Body of pancreas (tissue), 4 donors: ENCODE measurements at regions not wholly inside any gene's neighbourhood (a gene's known extent, or its start where the extent isn't known, plus 50 kb on each side); places are given as distances from the start of the nearest gene placed in this dataset.
"Not testable (repeated sequence)": the region's sequence is repeated elsewhere in the genome, so short reads cannot be mapped to it uniquely, and the experiment has no call there.

Experiments used
- ATAC-seq: fragments of 150-250 bp; one replicate; pipeline ENCODE4 v1.9.1; 2016
- DNase-seq, 4 donors: peaks; one replicate each; pipeline ENCODE4 v3.0.0-alpha.2; 2019
- H3K27ac ChIP-seq, 4 donors: fragments of 200-600 bp; sonication (generic); 1 replicate in 3 of 4; 2 replicates in 1 of 4; pipeline versions ENCODE4 v1.5.1 to v1.6.1; 2016 to 2019; ENCODE audit warnings: mild to moderate bottlenecking in 1 of 4, mixed read lengths in 1 of 4, moderate library complexity in 1 of 4
- H3K27me3 ChIP-seq, 2 donors: fragments of 200-600 bp; sonication (generic); one replicate each; pipeline ENCODE4 v1.6.0; 2016; ENCODE audit warnings: mild to moderate bottlenecking in 1 of 2
- H3K36me3 ChIP-seq, 2 donors: fragments of 200-600 bp; sonication (generic); replicated peaks in 1 of 2; 2 replicates each; pipeline ENCODE4 v1.5.1; 2016; ENCODE audit warnings: low read depth in 2 of 2; ENCODE audit not compliant: insufficient read depth in 1 of 2
- H3K4me1 ChIP-seq: fragments of 200-600 bp; sonication (generic); one replicate; pipeline ENCODE4 v1.6.0; 2016
- H3K4me3 ChIP-seq, 2 donors: fragments of 200-600 bp; sonication (generic); 1 replicate in 1 of 2; 2 replicates in 1 of 2; pipeline ENCODE4 v1.5.1; 2016 to 2019
- H3K9me3 ChIP-seq, 3 donors: fragments of 200-600 bp; sonication (generic); 1 replicate in 2 of 3; 2 replicates in 1 of 3; pipeline ENCODE4 v1.5.1; 2016
- CTCF ChIP-seq, 7 experiments: fragments of 450-650 bp in 4 of 7; fragments of 200-600 bp in 3 of 7; sonication (generic) in 3 of 7; IDR thresholded peaks; one replicate each; pipeline ENCODE4 v1.5.1; 2016 to 2019; ENCODE audit warnings: antibody characterized with exemption in 7 of 7
- POLR2A ChIP-seq, 3 donors: fragments of 450-650 bp; IDR thresholded peaks; one replicate each; pipeline ENCODE4 v1.6.1; 2016; ENCODE audit warnings: antibody characterized with exemption in 3 of 3, mild to moderate bottlenecking in 2 of 3
- WGBS, 2 donors: methylation state at CpG; one replicate each; pipeline ENCODE4 v1.1.5; 2017; 5-methylcytosine and 5-hydroxymethylcytosine counted together
- intact Hi-C: fragments of 100-400 bp; cut with DNase I; formaldehyde crosslinking; loops from one replicate; pipeline ENCODE4 v1.15.1; 2023

GRCh38 chr2:17355608-17356329 is 162.5 kb downstream of the RAD51AP2 start:
- WGBS, 2 donors = 21 to 28% methylated on average over 6 of the region's 6 CpGs
- H3K4me1 ChIP-seq = no peaks in the 10 kb centered on the region
- H3K9me3 ChIP-seq = no peaks in the 10 kb centered on the region
- H3K27ac ChIP-seq = no peak overlapping the region
- no peaks in the 10 kb centered on the region for H3K27me3 ChIP-seq
- intact Hi-C loops = no loop called here
- ATAC-seq = no peak
- no peak for DNase-seq
- no peak for TF ChIP-seq POLR2A (IDR thresholded peaks at IDR 0.05)
- no peak for TF ChIP-seq CTCF (IDR thresholded peaks at IDR 0.05)
- H3K4me3 ChIP-seq = no peak overlapping the region
- H3K36me3 ChIP-seq = no peaks in the 10 kb centered on the region

- Histone ChIP-seq H3K27ac (no peak overlapping the region), H3K27me3 (no peaks in the 10 kb centered on the region), H3K36me3 (no peaks in the 10 kb centered on the region), H3K9me3 (no peaks in the 10 kb centered on the region), H3K4me3 (no peak overlapping the region), H3K4me1 (no peaks in the 10 kb centered on the region)
- intact Hi-C loops = no loop called here
- DNase-seq = no peak
- TF ChIP-seq CTCF (IDR thresholded peaks at IDR 0.05) = no peak
- no peak for TF ChIP-seq POLR2A (IDR thresholded peaks at IDR 0.05)
- ATAC-seq = no peak
Measured at GRCh38 chr2:17353263-17353662, 165.0 kb downstream of the RAD51AP2 start.

GRCh38 chr2:17342692-17343091 is 175.5 kb downstream of the RAD51AP2 start:
- intact Hi-C loops, H3K36me3 ChIP-seq, H3K27me3 ChIP-seq, H3K4me1 ChIP-seq, H3K4me3 ChIP-seq, DNase-seq, ATAC-seq, H3K9me3 ChIP-seq, H3K27ac ChIP-seq: not testable (repeated sequence)
- 59 to 65% methylated on average over 4 of the region's 4 CpGs for WGBS, 2 donors

GRCh38 chr2:17337507-17337906 is 180.7 kb downstream of the RAD51AP2 start:
- no peaks in the 10 kb centered on the region for H3K36me3 ChIP-seq
- no peak overlapping the region for H3K27ac ChIP-seq
- intact Hi-C loops = no loop called here
- DNase-seq = no peak
- 61 to 72% methylated on average over 3 of the region's 3 CpGs for WGBS, 2 donors
- no peaks in the 10 kb centered on the region for H3K27me3 ChIP-seq
- ATAC-seq = no peak
- H3K9me3 ChIP-seq = no peaks in the 10 kb centered on the region
- no peak overlapping the region for H3K4me3 ChIP-seq
- TF ChIP-seq POLR2A (IDR thresholded peaks at IDR 0.05) (no peak), CTCF (IDR thresholded peaks at IDR 0.05) (no peak)
- H3K4me1 ChIP-seq = no peaks in the 10 kb centered on the region

GRCh38 chr2:17336458-17336857 is 181.8 kb downstream of the RAD51AP2 start:
- Histone ChIP-seq H3K4me3 (no peak overlapping the region), H3K27ac (no peak overlapping the region), H3K36me3 (no peaks in the 10 kb centered on the region), H3K4me1 (no peaks in the 10 kb centered on the region), H3K27me3 (no peaks in the 10 kb centered on the region), H3K9me3 (no peaks in the 10 kb centered on the region)
- DNase-seq = peak in 1 of 4 donors; percentile 7
- ATAC-seq = no peak
- intact Hi-C loops = no loop called here
- TF ChIP-seq CTCF (IDR thresholded peaks at IDR 0.05) = no peak
- no peak for TF ChIP-seq POLR2A (IDR thresholded peaks at IDR 0.05)
- 36 to 46% methylated on average over 2 of the region's 2 CpGs for WGBS, 2 donors
